H9 (cell line): ENCODE measurements at regions not wholly inside any gene's neighbourhood (a gene's known extent, or its start where the extent isn't known, plus 50 kb on each side); places are given as distances from the start of the nearest gene placed in this dataset.

ENCODE experiments used
- DNase-seq: peaks from one replicate; pipeline ENCODE4 v3.0.0-alpha.2; 2017
- H2AFZ ChIP-seq: one replicate; pipeline ENCODE4 v1.6.1; 2013; ENCODE audit warnings: mild to moderate bottlenecking, low read length, control low read depth, moderate library complexity
- H2AK5ac ChIP-seq: 2 replicates; pipeline ENCODE4 v1.6.1; 2013; ENCODE audit warnings: low read length, control low read depth, mixed read lengths; ENCODE audit not compliant: insufficient read length
- H2BK120ac ChIP-seq: one replicate; pipeline ENCODE4 v1.6.1; 2013; ENCODE audit warnings: low read depth, mild to moderate bottlenecking, low read length, control low read depth, inconsistent platforms; ENCODE audit not compliant: poor library complexity, severe bottlenecking
- H2BK12ac ChIP-seq: 2 replicates; pipeline ENCODE4 v1.6.1; 2013; ENCODE audit warnings: low read length, control low read depth, mixed read lengths, low read depth; ENCODE audit not compliant: insufficient read length
- H2BK15ac ChIP-seq: 2 replicates; pipeline ENCODE4 v1.6.1; 2013; ENCODE audit warnings: low read depth, low read length, control low read depth
- H2BK20ac ChIP-seq: one replicate; pipeline ENCODE4 v1.6.1; 2013; ENCODE audit warnings: low read depth, mild to moderate bottlenecking, low read length, control low read depth, inconsistent platforms; ENCODE audit not compliant: poor library complexity, severe bottlenecking
- H2BK5ac ChIP-seq: 2 replicates; pipeline ENCODE4 v1.6.1; 2013; ENCODE audit warnings: low read length, control low read depth, mixed read lengths; ENCODE audit not compliant: insufficient read length
- H3K14ac ChIP-seq: 2 replicates; pipeline ENCODE4 v1.6.1; 2013; ENCODE audit warnings: low read length, control low read depth; ENCODE audit not compliant: insufficient read depth
- H3K18ac ChIP-seq: 2 replicates; pipeline ENCODE4 v1.6.1; 2013; ENCODE audit warnings: low read depth, mild to moderate bottlenecking, mixed read lengths, low read length, control low read depth; ENCODE audit not compliant: insufficient read length
- H3K23ac ChIP-seq: 2 replicates; pipeline ENCODE4 v1.6.1; 2013; ENCODE audit warnings: low read length, control low read depth, mixed read lengths, low read depth; ENCODE audit not compliant: insufficient read length
- H3K23me2 ChIP-seq: 2 replicates; pipeline ENCODE4 v1.6.1; 2013; ENCODE audit warnings: low read depth, mild to moderate bottlenecking, mixed read lengths, low read length, control low read depth; ENCODE audit not compliant: insufficient read length, poor library complexity, severe bottlenecking
- H3K27ac ChIP-seq: 2 replicates; pipeline ENCODE4 v1.5.1; 2013; ENCODE audit warnings: low read length, control low read depth, mixed read lengths, low read depth; ENCODE audit not compliant: insufficient read length
- H3K27me3 ChIP-seq: 2 replicates; pipeline ENCODE4 v1.6.1; 2013; ENCODE audit warnings: low read length, control low read depth, inconsistent platforms; ENCODE audit not compliant: insufficient read depth
- H3K4ac ChIP-seq: 2 replicates; pipeline ENCODE4 v1.6.1; 2013; ENCODE audit warnings: low read depth, mild to moderate bottlenecking, control low read depth, inconsistent platforms, low read length, moderate library complexity
- H3K4me1 ChIP-seq: 2 replicates; pipeline ENCODE4 v1.6.1; 2013; ENCODE audit warnings: low read length, control low read depth, inconsistent platforms; ENCODE audit not compliant: insufficient read depth
- H3K4me2 ChIP-seq: 2 replicates; pipeline ENCODE4 v1.6.1; 2013; ENCODE audit warnings: low read length, control low read depth, mixed read lengths; ENCODE audit not compliant: insufficient read length, insufficient read depth
- H3K56ac ChIP-seq: 2 replicates; pipeline ENCODE4 v1.6.1; 2013; ENCODE audit warnings: low read depth, mild to moderate bottlenecking, mixed read lengths, low read length, control low read depth; ENCODE audit not compliant: insufficient read length
- H3K79me1 ChIP-seq: 2 replicates; pipeline ENCODE4 v1.6.1; 2013; ENCODE audit warnings: low read depth, mild to moderate bottlenecking, moderate library complexity, low read length, control low read depth, inconsistent platforms; ENCODE audit not compliant: insufficient read depth, poor library complexity, severe bottlenecking
- H3K79me2 ChIP-seq: 2 replicates; pipeline ENCODE4 v1.6.1; 2013; ENCODE audit warnings: low read length, control low read depth, inconsistent platforms; ENCODE audit not compliant: insufficient read depth
- H3K9ac ChIP-seq: 2 replicates; pipeline ENCODE4 v1.6.1; 2013; ENCODE audit warnings: low read length, control low read depth, mixed read lengths; ENCODE audit not compliant: insufficient read length; ENCODE audit errors: extremely low read depth
- H3K9me3 ChIP-seq: one replicate; pipeline ENCODE4 v1.6.1; 2013; ENCODE audit warnings: low read depth, low read length, inconsistent platforms; ENCODE audit not compliant: control insufficient read depth
- H3T11ph ChIP-seq: one replicate; pipeline ENCODE4 v1.6.1; 2013; ENCODE audit warnings: mild to moderate bottlenecking, low read length, control low read depth, inconsistent platforms
- H4K20me1 ChIP-seq: one replicate; pipeline ENCODE4 v1.6.1; 2013; ENCODE audit not compliant: control insufficient read depth, insufficient read length, insufficient read depth
- H4K5ac ChIP-seq: 2 replicates; pipeline ENCODE4 v1.6.1; 2013; ENCODE audit warnings: low read depth, mild to moderate bottlenecking, mixed read lengths, low read length, control low read depth; ENCODE audit not compliant: insufficient read length
- H4K8ac ChIP-seq: replicated peaks from 2 replicates; pipeline ENCODE4 v1.6.1; 2013; ENCODE audit warnings: low read length, control low read depth, mixed read lengths, low read depth; ENCODE audit not compliant: insufficient read length
- H4K91ac ChIP-seq: 2 replicates; pipeline ENCODE4 v1.6.1; 2013; ENCODE audit warnings: low read depth, mild to moderate bottlenecking, moderate library complexity, mixed read lengths, low read length, control low read depth; ENCODE audit not compliant: insufficient read length
- H3K27ac Mint-ChIP-seq, 3 experiments: 2 replicates in 2 of 3; 3 replicates in 1 of 3; pipeline ENCODE4 v1.8.0; 2020 to 2021; ENCODE audit warnings: mixed read lengths in 3 of 3, mild to moderate bottlenecking in 1 of 3, moderate library complexity in 1 of 3
- H3K27me3 Mint-ChIP-seq: 2 replicates; pipeline ENCODE4 v1.8.0; 2021; ENCODE audit warnings: low read depth, mild to moderate bottlenecking, moderate library complexity, mixed read lengths
- H3K36me3 Mint-ChIP-seq, 3 experiments: 2 replicates in 2 of 3; 3 replicates in 1 of 3; pipeline ENCODE4 v1.8.0; 2020 to 2021; ENCODE audit warnings: low read depth in 3 of 3, mixed read lengths in 3 of 3; ENCODE audit not compliant: insufficient read depth in 1 of 3
- H3K4me1 Mint-ChIP-seq, 2 experiments: 2 replicates each; pipeline ENCODE4 v1.8.0; 2020; ENCODE audit warnings: mixed read lengths in 2 of 2
- H3K4me3 Mint-ChIP-seq, 2 experiments: 2 replicates in 1 of 2; 3 replicates in 1 of 2; pipeline ENCODE4 v1.8.0; 2020 to 2021; ENCODE audit warnings: mild to moderate bottlenecking in 2 of 2, mixed read lengths in 2 of 2, moderate library complexity in 1 of 2
- H3K9me3 Mint-ChIP-seq, 2 experiments: 2 replicates in 1 of 2; 3 replicates in 1 of 2; pipeline ENCODE4 v1.8.0; 2020; ENCODE audit warnings: mild to moderate bottlenecking in 2 of 2, mixed read lengths in 2 of 2, moderate library complexity in 1 of 2
- WGBS: extraction: QIAGEN DNeasy Blood & Tissue Kit; methylation state at CpG from one replicate; pipeline ENCODE4 v1.1.7; 2013; ENCODE audit warnings: missing lambda C conversion rate, low lambda C conversion rate, mixed read lengths; ENCODE audit not compliant: insufficient read length; ENCODE audit errors: extremely low coverage; 5-methylcytosine and 5-hydroxymethylcytosine counted together
- TF ChIP-seq, protein P1 (sequence below): fragments of 200-600 bp; sonication (generic); conservative IDR thresholded peaks from 3 replicates; pipeline ENCODE4 v1.8.0; 2021; ENCODE audit warnings: antibody characterized with exemption, mild to moderate bottlenecking

DNA sequence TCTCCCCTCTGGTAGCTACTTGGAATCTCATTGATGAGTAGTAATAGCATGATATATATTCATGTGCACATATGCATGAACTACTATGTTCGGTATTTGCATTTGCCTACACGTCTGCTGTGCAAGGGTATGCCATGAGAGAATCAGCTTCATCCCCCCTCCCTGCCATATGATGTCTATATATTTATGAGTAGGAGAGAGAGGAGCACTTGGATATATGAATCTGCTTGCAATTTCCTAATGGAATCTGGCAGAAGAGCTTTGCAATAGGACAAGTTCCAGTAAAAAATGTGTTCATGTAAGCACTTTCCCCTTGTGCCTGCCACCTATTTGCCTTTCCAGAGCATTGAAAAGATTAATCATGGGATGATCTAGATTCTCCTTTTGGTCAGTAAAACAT lies 76.2 kb upstream of the BACH2 start:
- H3K4me3 Mint-ChIP-seq: no peak overlapping the region
- Histone ChIP-seq H2BK15ac (no peak overlapping the region), H3K23ac (no peak overlapping the region), H2BK5ac (no peak overlapping the region), H3K79me1 (no peaks in the 10 kb centered on the region), H3K9me3 (no peaks in the 10 kb centered on the region), H3K18ac (no peak overlapping the region), H3K4me2 (no peak overlapping the region), H3K9ac (no peak overlapping the region), H3K56ac (no peak overlapping the region), H2AFZ (no peak overlapping the region), H2BK12ac (no peak overlapping the region), H4K91ac (no peak overlapping the region), H3K27ac (no peak overlapping the region), H3K23me2 (no peaks in the 10 kb centered on the region), H3K27me3 (no peaks in the 10 kb centered on the region), H3K14ac (no peak overlapping the region), H4K20me1 (no peaks in the 10 kb centered on the region), H2BK20ac (no peak overlapping the region), H2BK120ac (no peak overlapping the region), H3K79me2 (no peaks in the 10 kb centered on the region), H3K4ac (no peak overlapping the region), H2AK5ac (no peak overlapping the region), H3T11ph (no peak overlapping the region), H3K4me1 (peaks cover 7% of the 10 kb centered on the region), H4K8ac (no peak overlapping the region), H4K5ac (no peak overlapping the region)
- TF ChIP-seq, protein P1, sequence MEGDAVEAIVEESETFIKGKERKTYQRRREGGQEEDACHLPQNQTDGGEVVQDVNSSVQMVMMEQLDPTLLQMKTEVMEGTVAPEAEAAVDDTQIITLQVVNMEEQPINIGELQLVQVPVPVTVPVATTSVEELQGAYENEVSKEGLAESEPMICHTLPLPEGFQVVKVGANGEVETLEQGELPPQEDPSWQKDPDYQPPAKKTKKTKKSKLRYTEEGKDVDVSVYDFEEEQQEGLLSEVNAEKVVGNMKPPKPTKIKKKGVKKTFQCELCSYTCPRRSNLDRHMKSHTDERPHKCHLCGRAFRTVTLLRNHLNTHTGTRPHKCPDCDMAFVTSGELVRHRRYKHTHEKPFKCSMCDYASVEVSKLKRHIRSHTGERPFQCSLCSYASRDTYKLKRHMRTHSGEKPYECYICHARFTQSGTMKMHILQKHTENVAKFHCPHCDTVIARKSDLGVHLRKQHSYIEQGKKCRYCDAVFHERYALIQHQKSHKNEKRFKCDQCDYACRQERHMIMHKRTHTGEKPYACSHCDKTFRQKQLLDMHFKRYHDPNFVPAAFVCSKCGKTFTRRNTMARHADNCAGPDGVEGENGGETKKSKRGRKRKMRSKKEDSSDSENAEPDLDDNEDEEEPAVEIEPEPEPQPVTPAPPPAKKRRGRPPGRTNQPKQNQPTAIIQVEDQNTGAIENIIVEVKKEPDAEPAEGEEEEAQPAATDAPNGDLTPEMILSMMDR: no peak
- no peaks in the 10 kb centered on the region; the same call in 1 of the 2 replicates for H3K27me3 Mint-ChIP-seq
- no CpG with 5 or more reads among the region's 2 CpGs for WGBS
- H3K36me3 Mint-ChIP-seq: peaks cover under 1 to 1% (median 1%) of the 10 kb centered on the region in 3 experiments; a peak in 2 of 7 replicates
- H3K4me1 Mint-ChIP-seq: peaks cover 21 to 23% of the 10 kb centered on the region in 2 experiments
- no peak overlapping the region for H3K27ac Mint-ChIP-seq
- no peak for DNase-seq
- peaks cover 0 to 2% of the 10 kb centered on the region in 2 experiments; a peak in 1 of 5 replicates for H3K9me3 Mint-ChIP-seq
